OCI-LY1 (cell line): ENCODE measurements at regions not wholly inside any gene's neighbourhood (a gene's known extent, or its start where the extent isn't known, plus 50 kb on each side); places are given as distances from the start of the nearest gene placed in this dataset.

Source experiments
- H2AFZ ChIP-seq: fragments of 200-600 bp; sonication (generic), shearing (Covaris generic); 2 replicates; pipeline ENCODE4 v1.6.0; 2014; ENCODE audit warnings: antibody characterized with exemption, mild to moderate bottlenecking, low read length
- H3F3A ChIP-seq: fragments of 200-600 bp; sonication (generic), shearing (Covaris generic); 2 replicates; pipeline ENCODE4 v1.6.0; 2014; ENCODE audit warnings: mild to moderate bottlenecking, antibody characterized with exemption, low read length, moderate library complexity; ENCODE audit not compliant: insufficient read depth
- H3K27ac ChIP-seq: fragments of 200-600 bp; sonication (generic); 2 replicates; pipeline ENCODE4 v1.5.1; 2014; ENCODE audit warnings: low read length, mixed run types, mild to moderate bottlenecking, low read depth; ENCODE audit not compliant: poor library complexity, severe bottlenecking
- H3K27me3 ChIP-seq: fragments of 200-600 bp; sonication (generic); 2 replicates; pipeline ENCODE4 v1.6.0; 2014; ENCODE audit warnings: antibody characterized with exemption, mild to moderate bottlenecking, low read length, moderate library complexity; ENCODE audit not compliant: insufficient read depth
- H3K36me3 ChIP-seq: fragments of 200-600 bp; sonication (generic); 2 replicates; pipeline ENCODE4 v1.6.1; 2014; ENCODE audit warnings: mild to moderate bottlenecking, antibody characterized with exemption, low read length, moderate library complexity, mixed read lengths; ENCODE audit not compliant: insufficient read depth
- H3K4me1 ChIP-seq: fragments of 200-600 bp; sonication (generic); 2 replicates; pipeline ENCODE4 v1.5.1; 2014; ENCODE audit warnings: mild to moderate bottlenecking, low read length, moderate library complexity; ENCODE audit not compliant: insufficient read depth, severe bottlenecking
- H3K4me2 ChIP-seq: fragments of 200-600 bp; sonication (generic), shearing (Covaris generic); 2 replicates; pipeline ENCODE4 v1.6.1; 2014; ENCODE audit warnings: low read length
- H3K4me3 ChIP-seq: fragments of 200-600 bp; sonication (generic); 2 replicates; pipeline ENCODE4 v1.5.1; 2014; ENCODE audit warnings: low read length, low read depth, mild to moderate bottlenecking, mixed read lengths; ENCODE audit not compliant: poor library complexity, severe bottlenecking
- H3K79me2 ChIP-seq: fragments of 200-600 bp; shearing (Covaris generic); 2 replicates; pipeline ENCODE4 v1.6.1; 2016; ENCODE audit warnings: mixed run types, low read length, mixed read lengths; ENCODE audit not compliant: insufficient read depth
- H3K9ac ChIP-seq: fragments of 200-600 bp; sonication (generic), shearing (Covaris generic); 2 replicates; pipeline ENCODE4 v1.6.1; 2014; ENCODE audit warnings: mild to moderate bottlenecking, low read length, mixed read lengths
- H3K9me2 ChIP-seq: fragments of 200-600 bp; sonication (generic), shearing (Covaris generic); 2 replicates; pipeline ENCODE4 v1.6.1; 2014; ENCODE audit warnings: low read depth, mild to moderate bottlenecking, low read length, mixed read lengths
- H3K9me3 ChIP-seq: fragments of 200-600 bp; shearing (Covaris generic); 2 replicates; pipeline ENCODE4 v1.6.1; 2014; ENCODE audit warnings: low read length, mixed read lengths
- H4K20me1 ChIP-seq: fragments of 200-600 bp; sonication (generic), shearing (Covaris generic); 2 replicates; pipeline ENCODE4 v1.6.0; 2016; ENCODE audit warnings: mild to moderate bottlenecking, low read length; ENCODE audit not compliant: insufficient read depth
- CTCF ChIP-seq: fragments of 200-600 bp; sonication (generic), shearing (Covaris generic); IDR thresholded peaks from 2 replicates; pipeline ENCODE4 v1.5.1; 2017; ENCODE audit warnings: mild to moderate bottlenecking, antibody characterized with exemption, low read length, moderate library complexity, mixed read lengths
- EZH2 ChIP-seq: fragments of 200-600 bp; sonication (generic), shearing (Covaris generic); IDR thresholded peaks from 2 replicates; pipeline ENCODE4 v1.8.0; 2017; ENCODE audit warnings: borderline replicate concordance, mixed run types, mild to moderate bottlenecking, antibody characterized with exemption, low read length, moderate library complexity, mixed read lengths

GRCh38 chr1:91200675-91201074 lies 178.8 kb upstream of the ZNF644 start:
- Histone ChIP-seq H3K27me3 (no peaks in the 10 kb centered on the region), H3K4me2 (no peak overlapping the region), H3K4me3 (no peak overlapping the region), H3K9me3 (no peaks in the 10 kb centered on the region), H3K79me2 (no peaks in the 10 kb centered on the region), H3F3A (no peaks in the 10 kb centered on the region), H3K9ac (no peak overlapping the region), H3K27ac (no peak overlapping the region), H3K36me3 (no peaks in the 10 kb centered on the region), H2AFZ (no peak overlapping the region), H4K20me1 (no peaks in the 10 kb centered on the region), H3K9me2 (no peaks in the 10 kb centered on the region), H3K4me1 (no peaks in the 10 kb centered on the region)
- TF ChIP-seq EZH2 (no peak), CTCF (no peak)

DNA sequence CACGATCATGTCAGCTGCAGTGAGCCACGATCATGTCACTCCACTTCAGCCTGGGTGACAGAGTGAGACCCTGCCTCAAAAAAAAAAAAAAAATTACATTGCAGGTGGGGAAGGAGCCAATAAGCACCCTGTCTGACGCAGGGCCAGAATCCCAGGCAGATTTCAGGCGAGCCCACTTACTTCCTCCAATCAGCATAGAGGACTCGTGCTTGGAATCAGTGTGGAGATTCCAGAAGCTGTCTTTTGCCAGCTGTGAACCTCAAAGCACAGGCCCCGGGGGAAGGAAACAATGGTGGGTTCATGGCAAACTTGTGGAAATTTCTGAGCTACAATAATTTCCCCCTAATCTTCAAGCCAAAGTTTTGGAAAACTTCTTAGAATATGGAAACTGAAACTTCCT lies 178.2 kb upstream of the ZNF644 start:
- no peaks in the 10 kb centered on the region for H3K79me2 ChIP-seq
- H3K9me2 ChIP-seq, result no peaks in the 10 kb centered on the region
- H2AFZ ChIP-seq, result no peak overlapping the region
- no peak overlapping the region for H3K27ac ChIP-seq
- H3K9me3 ChIP-seq, result no peaks in the 10 kb centered on the region
- no peak overlapping the region for H3K4me2 ChIP-seq
- H3K4me3 ChIP-seq, result no peak overlapping the region
- no peaks in the 10 kb centered on the region for H3F3A ChIP-seq
- H3K9ac ChIP-seq, result no peak overlapping the region
- no peaks in the 10 kb centered on the region for H3K4me1 ChIP-seq
- TF ChIP-seq EZH2 (no peak), CTCF (no peak)
- no peaks in the 10 kb centered on the region for H4K20me1 ChIP-seq
- no peaks in the 10 kb centered on the region for H3K36me3 ChIP-seq
- no peaks in the 10 kb centered on the region for H3K27me3 ChIP-seq

DNA sequence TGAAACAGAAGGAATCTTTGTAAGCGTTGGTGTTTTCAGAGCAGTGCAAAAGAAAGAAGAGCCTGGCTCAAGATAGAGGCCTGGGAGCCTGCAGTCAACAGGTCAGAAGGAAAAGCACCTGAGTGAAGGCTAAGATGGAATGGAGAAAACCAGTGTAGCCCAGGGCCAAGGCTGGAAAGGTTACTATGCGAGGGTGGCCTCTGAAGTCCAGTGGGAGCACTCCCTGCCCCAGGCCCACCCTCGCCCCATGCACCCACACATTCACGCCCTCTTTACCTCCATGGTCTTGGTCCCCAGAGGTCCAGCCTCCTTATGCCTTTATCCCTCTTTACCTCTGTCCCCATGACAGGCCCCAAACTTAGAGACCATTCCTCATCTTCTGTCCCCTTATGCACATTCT lies 169.2 kb upstream of the ZNF644 start:
- Histone ChIP-seq H3K9me3 (no peaks in the 10 kb centered on the region), H3K4me2 (no peak overlapping the region), H4K20me1 (no peaks in the 10 kb centered on the region), H3K36me3 (no peaks in the 10 kb centered on the region), H3K9me2 (no peaks in the 10 kb centered on the region), H3K4me1 (no peaks in the 10 kb centered on the region), H3K79me2 (no peaks in the 10 kb centered on the region), H2AFZ (no peak overlapping the region), H3K27me3 (no peaks in the 10 kb centered on the region), H3K27ac (no peak overlapping the region), H3K9ac (no peak overlapping the region), H3K4me3 (no peak overlapping the region), H3F3A (no peaks in the 10 kb centered on the region)
- no peak for TF ChIP-seq CTCF
- TF ChIP-seq EZH2, result no peak
